NCI-H526 (cell line): ENCODE measurements at regions not wholly inside any gene's neighbourhood (a gene's known extent, or its start where the extent isn't known, plus 50 kb on each side); places are given as distances from the start of the nearest gene placed in this dataset.
A peak's percentile ranks its signal among the peaks of the same experiment; 100 is the strongest.
"Not testable (repeated sequence)": the region's sequence is repeated elsewhere in the genome, so short reads cannot be mapped to it uniquely, and the experiment has no call there.

Experiments used
- DNase-seq, 2 experiments: peaks; one replicate each; lab custom pipeline; 2025; lab: John Stamatoyannopoulos, UW

GRCh38 chr15:53923741-53924140 lies 54.5 kb upstream of the UNC13C start:
- DNase-seq, result not testable (repeated sequence)

DNA sequence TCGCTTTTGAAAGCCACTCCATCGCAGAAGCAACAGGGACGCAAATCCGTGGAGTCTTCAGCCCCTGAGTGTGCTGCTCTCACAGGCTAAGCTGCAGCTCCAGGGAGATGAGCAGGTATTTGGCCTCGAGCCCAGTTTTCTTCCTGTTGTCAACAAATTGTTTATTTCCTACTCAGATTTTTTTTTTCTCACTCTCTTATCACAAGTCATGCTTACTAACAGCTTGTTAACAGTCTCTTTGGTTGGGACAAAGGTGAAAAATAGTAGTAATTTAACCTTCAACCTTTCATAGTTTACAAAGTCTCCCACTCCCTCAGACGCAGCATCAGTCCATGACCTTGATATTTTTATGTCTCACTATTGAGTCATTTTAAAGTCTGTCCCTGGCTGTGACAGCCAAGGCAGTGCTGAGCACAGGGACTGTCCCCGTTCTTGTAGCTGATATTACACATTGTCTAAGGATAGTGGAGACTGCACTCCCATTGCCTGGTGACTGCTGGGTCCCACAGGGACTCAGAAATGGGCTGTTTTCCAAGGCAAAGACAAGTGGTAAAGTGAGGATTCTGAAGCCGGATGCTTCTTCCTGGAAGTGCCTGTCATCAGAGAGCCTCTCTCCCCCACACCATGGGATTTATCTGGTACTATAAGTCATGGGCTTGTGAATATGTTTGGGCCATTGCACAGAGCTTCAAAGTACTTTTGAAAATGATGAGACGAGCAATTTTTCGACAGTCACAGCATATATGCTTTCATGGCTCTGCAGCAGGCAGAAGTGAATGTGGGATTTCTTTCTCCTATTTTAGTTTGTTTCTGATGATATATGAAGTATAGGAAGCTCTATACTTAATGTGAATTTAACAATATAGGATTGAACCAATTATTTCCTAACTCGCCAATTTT lies 59.8 kb upstream of the UNC13C start:
- no peak for DNase-seq

DNA sequence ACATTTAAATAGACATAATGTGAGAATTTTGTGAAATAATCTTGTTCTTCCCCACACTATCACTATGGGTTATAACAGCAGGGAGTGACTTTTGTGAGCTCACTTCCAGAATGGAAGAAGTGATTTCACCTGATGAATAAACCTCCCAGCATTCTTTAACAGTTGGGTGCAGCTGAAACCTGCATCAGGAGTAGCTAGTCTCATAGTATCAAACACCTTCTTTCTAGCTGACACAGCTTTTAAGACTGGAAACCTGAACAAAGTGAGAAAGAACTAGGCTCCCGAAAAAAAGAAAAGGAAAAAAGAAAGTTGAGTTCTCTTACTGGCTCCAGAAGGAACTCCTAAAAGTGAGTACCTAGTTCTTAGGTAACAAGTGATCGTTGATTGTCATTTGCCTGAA lies 61.1 kb upstream of the UNC13C start:
- DNase-seq, result no peak

GRCh38 chr15:53911431-53911830 lies 66.8 kb upstream of the UNC13C start:
- DNase-seq, result no peak

DNA sequence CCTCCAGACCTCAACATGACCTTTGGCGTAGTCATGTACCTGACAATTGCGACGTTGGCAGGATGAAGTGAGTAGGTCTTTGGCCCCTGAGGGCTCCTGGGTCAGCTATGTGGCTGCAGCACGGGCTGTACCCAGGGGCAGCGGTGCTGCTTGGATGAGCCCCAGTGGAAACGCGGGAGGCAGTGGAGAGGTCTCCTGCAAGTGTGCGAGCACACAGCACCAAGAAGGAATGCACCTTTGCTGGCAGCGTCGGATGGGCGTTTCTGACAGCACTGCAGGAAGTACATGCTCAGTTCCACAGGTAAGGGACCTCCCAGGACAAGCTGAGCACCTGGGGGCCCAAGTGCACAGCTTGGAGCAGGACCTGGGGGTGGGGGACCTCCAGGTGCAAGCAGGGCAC lies 67.4 kb upstream of the UNC13C start:
- no peak for DNase-seq

DNA sequence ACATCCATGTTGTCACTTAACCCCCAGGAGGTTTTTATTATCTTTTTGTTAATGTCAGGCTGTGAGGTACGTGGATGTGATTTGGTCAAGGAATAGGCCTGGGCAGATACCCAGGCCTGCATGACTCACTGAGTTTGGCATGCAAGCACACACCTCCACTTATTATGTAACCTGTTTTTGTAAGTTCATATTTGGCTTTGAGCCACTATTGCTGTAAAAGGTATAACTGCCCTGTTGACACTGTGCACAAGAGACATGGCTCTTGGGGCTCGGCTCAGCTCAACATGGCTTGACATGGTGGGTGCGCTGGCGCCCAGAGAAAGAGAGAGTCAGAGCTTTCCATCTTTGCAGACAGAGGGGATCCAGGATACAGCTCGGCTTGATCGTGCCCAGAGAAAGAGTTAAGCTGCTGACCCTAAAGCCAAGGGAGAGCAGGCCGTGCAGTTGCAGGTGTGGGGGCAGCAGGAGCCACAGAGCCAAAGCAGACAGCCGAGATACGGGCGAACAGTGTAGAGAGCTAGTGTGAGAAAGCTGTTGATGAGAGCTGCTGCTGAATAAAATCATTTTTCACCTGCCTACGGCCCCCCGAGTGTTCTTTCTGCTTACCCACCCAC lies 67.9 kb upstream of the UNC13C start:
- no peak for DNase-seq

GRCh38 chr15:53903129-53903528 lies 75.1 kb upstream of the UNC13C start:
- DNase-seq, result no peak

DNA sequence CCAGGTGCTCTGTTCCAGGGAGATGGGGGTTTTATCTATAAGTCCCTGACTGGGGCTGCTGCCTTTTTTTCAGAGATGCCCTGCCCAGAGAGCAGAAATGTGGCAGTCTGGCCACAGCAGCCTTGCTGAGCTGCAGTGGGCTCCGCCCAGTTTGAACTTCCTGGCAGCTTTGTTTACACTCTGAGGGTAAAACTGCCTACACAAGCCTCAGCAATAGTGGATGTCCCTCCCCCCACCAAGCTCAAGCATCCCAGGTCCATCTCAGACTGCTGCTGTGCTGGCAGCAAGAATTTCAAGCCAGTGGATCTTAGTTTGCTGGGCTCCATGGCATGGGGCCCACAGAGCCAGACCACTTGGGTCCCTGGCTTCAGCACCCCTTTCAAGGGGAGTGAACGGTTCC lies 84.8 kb upstream of the UNC13C start:
- DNase-seq, result not testable (repeated sequence)

GRCh38 chr15:53891862-53892261 lies 86.4 kb upstream of the UNC13C start:
- DNase-seq, result not testable (repeated sequence)

DNA sequence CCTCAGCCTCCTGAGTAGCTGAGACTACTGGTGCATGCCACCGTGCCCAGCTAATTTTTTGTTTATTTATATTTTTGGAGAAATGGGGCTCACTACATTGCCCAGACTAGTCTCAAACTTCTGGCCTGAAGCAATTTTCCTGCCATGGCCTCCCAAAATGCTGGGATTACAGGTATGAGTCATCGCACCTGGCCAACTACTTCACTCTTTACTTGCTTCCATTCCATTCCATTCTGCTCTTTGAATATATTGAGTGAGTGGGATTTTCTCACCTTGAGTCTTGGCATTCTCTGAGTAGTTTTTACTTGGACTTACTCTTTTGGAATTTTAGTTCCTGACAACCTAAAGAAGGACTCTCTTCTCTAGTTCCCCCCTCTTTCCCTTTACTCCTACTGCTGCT lies 93.8 kb upstream of the UNC13C start:
- DNase-seq, result no peak

- no peak for DNase-seq
Measured at GRCh38 chr15:53882311-53882710, 95.9 kb upstream of the UNC13C start.

GRCh38 chr15:53880357-53880756 lies 97.9 kb upstream of the UNC13C start:
- no peak for DNase-seq

GRCh38 chr15:53875711-53876110 lies 102.5 kb upstream of the UNC13C start:
- DNase-seq, result no peak

- DNase-seq, result no peak
Measured at GRCh38 chr15:53875139-53875538, 103.1 kb upstream of the UNC13C start.

- DNase-seq, result no peak
Measured at GRCh38 chr15:53872410-53872809, 105.8 kb upstream of the UNC13C start.

DNA sequence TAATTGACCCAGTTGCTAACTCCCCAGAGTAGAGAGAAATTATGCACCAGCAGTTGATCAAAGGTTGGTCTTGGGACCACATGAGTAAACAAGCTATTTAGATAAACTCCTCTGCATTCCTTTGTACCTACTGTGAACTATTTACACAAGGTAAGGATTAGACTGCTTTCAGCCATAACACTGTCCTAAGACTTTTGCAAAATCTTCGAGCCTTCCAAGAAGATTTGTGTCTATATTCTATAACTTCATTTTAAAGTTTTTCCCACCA lies 108.5 kb upstream of the UNC13C start:
- DNase-seq, result no peak

- DNase-seq, result peak in 1 of 2 experiments; percentile 0
Measured at GRCh38 chr15:53869044-53869805, 109.0 kb upstream of the UNC13C start.

DNA sequence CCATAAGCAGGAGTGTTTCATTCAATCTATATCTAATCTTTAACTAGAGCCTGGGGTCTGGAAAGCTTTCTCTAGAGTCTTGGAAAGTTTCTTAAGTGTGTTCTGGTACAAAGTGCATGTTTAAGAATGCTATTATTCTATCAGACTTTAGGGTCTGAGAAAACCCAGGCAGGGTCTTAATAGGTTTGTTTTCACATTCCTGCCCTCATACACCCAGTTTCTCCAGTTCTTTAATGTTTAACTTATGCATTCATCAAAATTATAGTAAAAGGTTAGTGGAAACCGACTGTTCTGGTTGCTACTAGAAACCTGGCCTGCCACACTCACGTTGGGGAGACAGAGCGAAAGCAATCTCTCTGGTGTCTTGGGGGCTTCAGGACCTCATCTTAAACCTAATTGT lies 102.9 kb upstream of the WDR72 start:
- DNase-seq, result no peak

DNA sequence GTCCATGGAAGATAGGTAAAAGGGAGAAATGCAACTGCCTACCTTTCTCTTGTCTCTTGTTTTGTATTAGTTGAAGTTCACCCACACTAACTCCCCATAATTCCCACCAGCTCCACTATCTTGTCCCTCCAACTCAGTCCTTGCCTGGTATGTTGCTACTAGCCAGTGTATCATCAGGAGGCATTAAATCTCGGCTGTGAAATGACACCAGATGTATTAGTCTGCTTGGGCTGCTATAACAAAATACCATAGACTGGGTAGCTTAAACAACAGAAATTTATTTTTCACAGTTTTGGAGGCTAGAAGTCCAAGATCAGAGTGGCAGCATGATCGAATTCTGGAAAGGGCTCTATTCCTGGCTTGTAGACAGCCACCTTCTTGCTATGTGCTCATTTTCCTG lies 102.3 kb upstream of the WDR72 start:
- DNase-seq, result no peak

DNA sequence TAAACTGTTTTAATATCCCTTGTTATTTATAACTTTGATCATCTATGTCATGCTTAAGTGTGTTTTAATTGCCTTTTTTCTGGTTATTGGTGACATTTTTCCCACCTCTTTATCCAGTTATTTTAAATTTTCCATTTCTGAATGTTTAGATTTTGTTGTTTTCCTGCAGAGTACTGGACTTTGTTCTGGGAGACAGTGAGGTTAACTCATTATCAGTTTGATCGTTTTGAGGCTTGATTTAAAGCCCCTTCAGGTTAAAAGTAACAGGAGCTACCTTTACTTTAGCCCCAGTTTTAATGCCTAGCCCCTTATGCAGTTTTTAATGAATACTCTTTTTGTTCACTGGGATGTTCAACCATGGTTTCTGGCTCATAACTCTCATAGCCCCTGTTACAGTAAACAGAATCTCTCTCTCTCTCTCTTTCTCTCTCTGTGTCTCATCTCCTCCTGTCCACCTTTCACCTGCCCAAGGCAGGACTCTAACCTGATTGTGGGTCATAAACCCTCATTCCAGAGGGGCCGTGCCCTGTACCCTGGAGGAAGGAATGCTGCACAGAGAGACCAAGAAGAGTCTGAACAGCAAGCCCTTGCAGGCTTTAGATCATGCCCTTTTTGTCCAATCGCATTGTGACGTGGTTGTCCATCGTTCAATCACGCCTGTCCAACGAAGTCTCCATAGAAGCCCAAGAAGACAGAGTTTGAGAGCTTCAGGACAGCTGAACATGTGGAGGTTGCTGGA lies 91.8 kb upstream of the WDR72 start:
- no peak for DNase-seq

DNA sequence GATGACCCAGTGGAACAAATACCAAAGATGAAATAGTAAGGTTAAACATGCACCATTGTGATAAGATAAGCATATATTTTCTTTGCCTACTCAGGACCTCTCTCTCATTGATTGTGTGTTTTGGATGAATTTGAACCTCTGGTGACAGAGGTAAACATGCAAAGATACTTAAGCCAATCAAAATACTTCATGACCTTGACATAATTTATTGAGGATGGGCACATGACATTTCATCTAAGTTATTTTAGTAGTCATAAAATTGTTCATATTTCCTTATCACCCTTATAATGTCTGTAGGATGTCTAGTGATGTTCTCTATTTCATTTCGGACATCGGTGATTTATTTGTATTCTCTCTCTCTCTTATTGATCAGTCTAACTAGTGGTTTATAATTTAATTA lies 88.3 kb upstream of the WDR72 start:
- no peak for DNase-seq

DNA sequence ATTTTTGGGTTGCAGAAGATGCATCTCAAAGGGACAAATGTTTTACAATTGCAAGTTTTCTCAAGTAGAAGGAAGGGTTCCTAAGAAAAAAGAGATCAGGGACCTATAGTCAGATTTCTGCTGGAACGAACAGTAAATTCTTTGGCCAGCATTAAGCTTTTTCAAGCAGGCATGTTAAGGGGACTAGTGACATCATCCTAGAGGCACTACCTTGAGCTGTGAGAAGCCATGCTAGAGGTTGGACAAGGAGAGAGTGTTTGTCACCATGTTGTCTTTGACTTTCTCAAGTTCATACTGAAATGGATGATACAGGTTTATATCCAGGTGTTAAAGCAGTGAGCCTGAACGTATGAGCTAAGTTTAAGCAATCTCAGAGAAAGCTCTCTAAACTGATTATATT lies 85.2 kb upstream of the WDR72 start:
- DNase-seq, result no peak
